SK-N-MC (cell line): ENCODE measurements at regions not wholly inside any gene's neighbourhood (a gene's known extent, or its start where the extent isn't known, plus 50 kb on each side); places are given as distances from the start of the nearest gene placed in this dataset.

Experiments
- EZH2 ChIP-seq: fragments of 200-600 bp; sonication (generic); IDR thresholded peaks from one replicate; pipeline ENCODE4 v1.6.1; 2017; ENCODE audit warnings: antibody characterized with exemption
- FOXP2 ChIP-seq: optimal IDR thresholded peaks from 2 replicates; pipeline ENCODE3; 2011; ENCODE audit warnings: mild to moderate bottlenecking, moderate library complexity; ENCODE audit not compliant: insufficient read depth; ENCODE audit errors: extremely low read length, control extremely low read depth
- POLR2AphosphoS5 ChIP-seq: IDR thresholded peaks from 2 replicates; pipeline ENCODE4 v1.6.1; 2012; ENCODE audit warnings: mild to moderate bottlenecking, low read depth, low read length, borderline replicate concordance

DNA sequence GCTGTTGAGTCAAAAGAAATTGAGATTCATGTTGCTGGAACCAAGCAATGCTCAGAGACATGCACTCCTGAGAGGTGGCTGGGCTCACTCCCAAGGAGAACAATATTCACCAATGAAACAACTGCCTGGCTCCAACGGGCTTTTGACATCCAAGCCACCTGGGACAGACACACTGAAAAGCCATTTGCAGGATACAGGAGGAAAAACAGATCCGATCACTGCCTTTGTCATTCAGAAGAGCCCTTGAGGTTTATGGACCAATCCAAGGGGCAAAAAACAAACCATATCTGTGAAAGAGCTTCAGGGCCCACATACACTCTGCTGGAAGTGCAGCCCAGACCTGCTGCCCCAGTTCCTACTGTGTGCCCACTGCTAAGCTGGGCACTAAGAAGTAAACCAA lies 277.5 kb downstream of the NUAK1 start:
- TF ChIP-seq POLR2AphosphoS5 (no peak), EZH2 (no peak), FOXP2 (no peak)
